Renal pelvis (tissue), 1 donor: ENCODE measurements at regions not wholly inside any gene's neighbourhood (a gene's known extent, or its start where the extent isn't known, plus 50 kb on each side); places are given as distances from the start of the nearest gene placed in this dataset.

ENCODE experiments used
- DNase-seq: peaks from one replicate; pipeline ENCODE4 v3.0.0-alpha.2; 2013

GRCh38 chr3:98994128-98994762 lies 92.8 kb upstream of the DCBLD2 start:
- peak; percentile 33 for DNase-seq

- no peak for DNase-seq
Measured at GRCh38 chr3:98991393-98991792, 89.9 kb upstream of the DCBLD2 start.

- no peak for DNase-seq
Measured at GRCh38 chr3:98990657-98991056, 89.2 kb upstream of the DCBLD2 start.

- DNase-seq: peak; percentile 36
Measured at GRCh38 chr3:98986073-98986472, 84.6 kb upstream of the DCBLD2 start.

GRCh38 chr3:98985431-98985830 lies 83.9 kb upstream of the DCBLD2 start:
- no peak for DNase-seq

- DNase-seq: no peak
Measured at GRCh38 chr3:98984024-98984423, 82.5 kb upstream of the DCBLD2 start.

GRCh38 chr3:98982351-98982750 lies 80.9 kb upstream of the DCBLD2 start:
- DNase-seq: no peak

GRCh38 chr3:98980915-98981596 lies 79.6 kb upstream of the DCBLD2 start:
- DNase-seq: no peak

- no peak for DNase-seq
Measured at GRCh38 chr3:98979296-98979695, 77.8 kb upstream of the DCBLD2 start.

- no peak for DNase-seq
Measured at GRCh38 chr3:98978068-98978811, 76.7 kb upstream of the DCBLD2 start.

GRCh38 chr3:98977520-98977919 lies 76.0 kb upstream of the DCBLD2 start:
- no peak for DNase-seq

GRCh38 chr3:98974442-98974841 lies 72.9 kb upstream of the DCBLD2 start:
- DNase-seq: no peak

GRCh38 chr3:98972720-98973119 lies 71.2 kb upstream of the DCBLD2 start:
- DNase-seq: no peak

GRCh38 chr3:98972155-98972554 lies 70.7 kb upstream of the DCBLD2 start:
- no peak for DNase-seq

GRCh38 chr3:98971169-98971681 lies 69.7 kb upstream of the DCBLD2 start:
- no peak for DNase-seq

- DNase-seq: no peak
Measured at GRCh38 chr3:98969295-98969694, 67.8 kb upstream of the DCBLD2 start.

GRCh38 chr3:98968824-98969223 lies 67.3 kb upstream of the DCBLD2 start:
- DNase-seq: no peak

GRCh38 chr3:98968347-98968746 lies 66.9 kb upstream of the DCBLD2 start:
- DNase-seq: no peak

GRCh38 chr3:98967758-98968157 lies 66.3 kb upstream of the DCBLD2 start:
- no peak for DNase-seq

- DNase-seq: no peak
Measured at GRCh38 chr3:98966862-98967546, 65.5 kb upstream of the DCBLD2 start.

GRCh38 chr3:98966434-98966833 lies 64.9 kb upstream of the DCBLD2 start:
- DNase-seq: no peak

GRCh38 chr3:98964784-98965183 lies 63.3 kb upstream of the DCBLD2 start:
- DNase-seq: no peak
